Right lobe of liver (tissue), 6 donors: ENCODE measurements at regions not wholly inside any gene's neighbourhood (a gene's known extent, or its start where the extent isn't known, plus 50 kb on each side); places are given as distances from the start of the nearest gene placed in this dataset.
A peak's percentile ranks its signal among the peaks of the same experiment; 100 is the strongest.
"Not testable (repeated sequence)": the region's sequence is repeated elsewhere in the genome, so short reads cannot be mapped to it uniquely, and the experiment has no call there.

Experiments
- ATAC-seq, 4 donors: fragments of 200-7000 bp; cut with Tn5 transposase; one replicate each; pipeline ENCODE4 v1.9.1; 2020; ENCODE audit warnings: mild to moderate bottlenecking in 4 of 4, moderate library complexity in 4 of 4
- DNase-seq, 3 donors: peaks; one replicate each; pipeline ENCODE4 v3.0.0-alpha.2; 2020
- H3K27ac ChIP-seq, 3 donors: fragments of 200-600 bp; one replicate each; pipeline ENCODE4 v1.8.0; 2022
- H3K27me3 ChIP-seq, 2 donors: fragments of 200-600 bp; one replicate each; pipeline ENCODE4 v1.8.0; 2022
- H3K36me3 ChIP-seq, 4 donors: fragments of 200-600 bp; sonication (generic) in 1 of 4; one replicate each; pipeline versions ENCODE4 v1.5.1 to v1.8.0; 2017 to 2022; ENCODE audit warnings: control low read depth in 1 of 4
- H3K4me1 ChIP-seq, 4 donors: fragments of 200-600 bp; sonication (generic) in 1 of 4; one replicate each; pipeline versions ENCODE4 v1.5.1 to v1.8.0; 2017 to 2022; ENCODE audit warnings: control low read depth in 1 of 4
- H3K4me3 ChIP-seq, 3 donors: fragments of 200-600 bp; one replicate each; pipeline ENCODE4 v1.8.0; 2022
- H3K9me3 ChIP-seq, 4 donors: fragments of 200-600 bp; sonication (generic) in 1 of 4; one replicate each; pipeline versions ENCODE4 v1.5.1 to v1.8.0; 2017 to 2022; ENCODE audit warnings: control low read depth in 1 of 4
- CTCF ChIP-seq, 4 donors: fragments of 200-600 bp in 3 of 4; fragments of 450-650 bp in 1 of 4; IDR thresholded peaks; one replicate each; pipeline versions ENCODE4 v1.5.1 to v1.8.0; 2016 to 2022; ENCODE audit warnings: antibody characterized with exemption in 4 of 4, mild to moderate bottlenecking in 2 of 4
- POLR2A ChIP-seq: fragments of 450-650 bp; IDR thresholded peaks from one replicate; pipeline ENCODE4 v1.6.1; 2017; ENCODE audit warnings: antibody characterized with exemption, mild to moderate bottlenecking
- WGBS: methylation state at CpG from one replicate; pipeline ENCODE4 v1.1.6; 2018; ENCODE audit warnings: low coverage, low lambda C conversion rate; ENCODE audit not compliant: insufficient coverage; ENCODE audit errors: missing lambda C conversion rate; 5-methylcytosine and 5-hydroxymethylcytosine counted together
- intact Hi-C, 2 donors: fragments of 100-400 bp; cut with DNase I; formaldehyde crosslinking; loops; one replicate each; pipeline versions ENCODE4 v1.11.2 to v1.14.1; 2022
- donor health status: DM: no; HTN: yes; CAD: no.
- donor health status: DM: no; HTN: no; CAD: no.
- donor health status: DM: no; HTN: no; CAD: no.
- donor health status: DM: no; HTN: yes; CAD: no.
- donor health status: DM: no; HTN: yes; CAD: no.

- DNase-seq (no peak), ATAC-seq (no peak)
- intact Hi-C loops: no loop called here
- Histone ChIP-seq H3K4me1 (peaks cover 0 to 3% (median 0%) of the 10 kb centered on the region in 4 donors), H3K4me3 (no peak overlapping the region), H3K27ac (no peak overlapping the region), H3K27me3 (no peaks in the 10 kb centered on the region), H3K36me3 (no peaks in the 10 kb centered on the region), H3K9me3 (no peaks in the 10 kb centered on the region)
- no peak for TF ChIP-seq CTCF (IDR thresholded peaks at IDR 0.05)
- WGBS: 67% methylated on average over 2 of the region's 3 CpGs
Measured at GRCh38 chr3:182644013-182644412, 149.3 kb upstream of the ATP11B start.

- Histone ChIP-seq H3K4me1 (peaks cover 0 to 3% (median 0%) of the 10 kb centered on the region in 4 donors), H3K4me3 (no peak overlapping the region), H3K36me3 (no peaks in the 10 kb centered on the region), H3K9me3 (no peaks in the 10 kb centered on the region), H3K27me3 (no peaks in the 10 kb centered on the region), H3K27ac (no peak overlapping the region)
- TF ChIP-seq POLR2A (no peak), CTCF (IDR thresholded peaks at IDR 0.05) (no peak)
- no peak for ATAC-seq
- DNase-seq: no peak
- 89% methylated on average over 5 of the region's 5 CpGs for WGBS
- intact Hi-C loops: no loop called here
Measured at GRCh38 chr3:182644790-182645433, 148.4 kb upstream of the ATP11B start.

GRCh38 chr3:182650568-182651128, 142.7 kb upstream of the ATP11B start:
- Histone ChIP-seq H3K4me1 (no peaks in the 10 kb centered on the region), H3K9me3 (no peaks in the 10 kb centered on the region), H3K36me3 (no peaks in the 10 kb centered on the region), H3K4me3 (no peak overlapping the region), H3K27me3 (no peaks in the 10 kb centered on the region), H3K27ac (no peak overlapping the region)
- 92% methylated on average over 3 of the region's 3 CpGs for WGBS
- DNase-seq (no peak), ATAC-seq (peak in 2 of 4 donors; percentile 18 to 28)
- TF ChIP-seq POLR2A: no peak
- TF ChIP-seq CTCF (IDR thresholded peaks at IDR 0.05): no peak
- intact Hi-C loops: no loop called here

GRCh38 chr3:182651461-182651860, 141.8 kb upstream of the ATP11B start:
- H3K9me3 ChIP-seq: no peaks in the 10 kb centered on the region
- no peaks in the 10 kb centered on the region for H3K36me3 ChIP-seq
- ATAC-seq: peak; percentile 30 to 78 (median 60)
- H3K4me1 ChIP-seq: no peaks in the 10 kb centered on the region
- H3K27ac ChIP-seq: no peak overlapping the region
- TF ChIP-seq POLR2A (no peak), CTCF (IDR thresholded peaks at IDR 0.05) (no peak)
- H3K4me3 ChIP-seq: no peak overlapping the region
- H3K27me3 ChIP-seq: no peaks in the 10 kb centered on the region
- peak in 1 of 3 donors; percentile 41 for DNase-seq
- 10% methylated on average over 7 of the region's 8 CpGs for WGBS
- intact Hi-C loops: no loop called here

- H3K4me3 ChIP-seq, intact Hi-C loops, H3K27me3 ChIP-seq, H3K27ac ChIP-seq, ATAC-seq, H3K9me3 ChIP-seq, H3K36me3 ChIP-seq, H3K4me1 ChIP-seq, DNase-seq: not testable (repeated sequence)
- 100% methylated on average over 1 of the region's 1 CpG for WGBS
Measured at GRCh38 chr3:182653065-182653464, 140.2 kb upstream of the ATP11B start.
